ENCODE measurements at regions not wholly inside any gene's neighbourhood (a gene's known extent, or its start where the extent isn't known, plus 50 kb on each side); places are given as distances from the start of the nearest gene placed in this dataset.

- DNase-seq (ENCODE audit: low read depth in 4 of 4, low spot score in 1 of 4) = no peak
These were observed 111.0 kb downstream of the IRX5 start for GRCh38 chr16:55041540-55042234.

- no peak for DNase-seq (ENCODE audit: low read depth in 4 of 4, low spot score in 1 of 4)
These were observed 112.1 kb downstream of the IRX5 start for GRCh38 chr16:55042556-55043432.

- DNase-seq (ENCODE audit: low read depth in 4 of 4, low spot score in 1 of 4) = no peak
These were observed 112.8 kb downstream of the IRX5 start for GRCh38 chr16:55043499-55043898.

- no peak for DNase-seq (ENCODE audit: low read depth in 4 of 4, low spot score in 1 of 4)
These were observed 113.7 kb downstream of the IRX5 start for GRCh38 chr16:55044201-55044975.

GRCh38 chr16:55045329-55045728 is 114.7 kb downstream of the IRX5 start:
- DNase-seq (ENCODE audit: low read depth in 4 of 4, low spot score in 1 of 4) = no peak

GRCh38 chr16:55045756-55046460 is 115.2 kb downstream of the IRX5 start:
- DNase-seq (ENCODE audit: low read depth in 4 of 4, low spot score in 1 of 4) = no peak

DNA sequence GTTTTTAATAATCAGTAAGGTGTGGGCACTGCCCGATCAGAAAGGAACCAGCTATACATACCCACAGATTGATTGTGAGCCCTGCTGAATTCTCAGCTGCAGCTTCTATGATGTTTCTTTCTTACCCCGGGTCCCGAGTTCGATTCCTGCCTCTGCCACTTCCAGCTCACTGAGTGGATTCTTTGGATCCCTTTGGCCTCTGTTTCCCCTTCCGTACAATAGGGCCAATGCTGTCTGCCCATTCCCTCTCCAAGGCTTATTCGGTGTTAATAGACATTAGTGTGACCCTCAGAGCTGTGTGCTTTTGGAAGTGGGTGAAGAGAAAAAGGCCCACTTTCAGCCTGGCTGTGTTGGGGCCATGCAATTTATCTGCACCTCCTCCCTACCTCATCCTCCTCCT is 115.8 kb downstream of the IRX5 start:
- no peak for DNase-seq (ENCODE audit: low read depth in 4 of 4, low spot score in 1 of 4)

DNA sequence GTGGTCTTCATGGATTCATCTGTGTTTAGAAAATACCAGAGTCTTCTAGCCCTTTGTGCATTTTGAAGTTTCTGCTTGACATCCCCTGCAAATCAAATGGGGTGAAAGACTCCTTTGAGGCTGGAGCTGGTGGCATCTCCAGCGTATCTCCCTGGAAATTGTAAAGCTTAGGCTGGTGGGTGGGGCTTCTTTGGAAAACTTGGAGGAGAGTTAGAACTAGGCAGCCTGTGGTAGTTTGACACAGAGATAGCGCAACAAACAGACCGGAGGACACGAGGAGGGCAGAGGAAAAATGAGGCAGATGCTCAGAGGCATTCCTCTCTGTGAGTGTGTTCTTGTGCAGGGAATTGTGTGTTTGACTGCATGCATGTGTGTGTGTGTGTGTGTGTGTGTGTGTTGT is 116.3 kb downstream of the IRX5 start:
- DNase-seq (ENCODE audit: low read depth in 4 of 4, low spot score in 1 of 4) = no peak

DNA sequence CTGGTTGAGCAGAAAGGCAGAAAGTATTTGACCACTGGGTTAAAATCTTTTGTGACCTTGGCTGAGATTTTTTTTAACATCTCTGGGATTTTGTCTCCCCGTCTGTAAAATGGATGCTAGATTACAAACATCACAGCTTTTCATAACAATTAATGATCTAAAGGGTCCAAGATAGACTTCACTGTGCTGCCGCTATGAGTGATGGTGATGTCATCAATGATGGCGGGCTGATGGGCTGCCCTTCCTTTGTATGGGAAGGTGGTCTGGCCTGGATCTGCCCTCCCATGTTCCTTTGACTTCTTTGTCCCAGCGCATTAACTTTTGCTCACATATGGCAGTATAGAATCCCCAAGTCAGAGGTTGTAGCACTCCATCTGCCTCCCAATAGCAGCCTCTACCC is 116.7 kb downstream of the IRX5 start:
- DNase-seq (ENCODE audit: low read depth in 4 of 4, low spot score in 1 of 4) = no peak

DNA sequence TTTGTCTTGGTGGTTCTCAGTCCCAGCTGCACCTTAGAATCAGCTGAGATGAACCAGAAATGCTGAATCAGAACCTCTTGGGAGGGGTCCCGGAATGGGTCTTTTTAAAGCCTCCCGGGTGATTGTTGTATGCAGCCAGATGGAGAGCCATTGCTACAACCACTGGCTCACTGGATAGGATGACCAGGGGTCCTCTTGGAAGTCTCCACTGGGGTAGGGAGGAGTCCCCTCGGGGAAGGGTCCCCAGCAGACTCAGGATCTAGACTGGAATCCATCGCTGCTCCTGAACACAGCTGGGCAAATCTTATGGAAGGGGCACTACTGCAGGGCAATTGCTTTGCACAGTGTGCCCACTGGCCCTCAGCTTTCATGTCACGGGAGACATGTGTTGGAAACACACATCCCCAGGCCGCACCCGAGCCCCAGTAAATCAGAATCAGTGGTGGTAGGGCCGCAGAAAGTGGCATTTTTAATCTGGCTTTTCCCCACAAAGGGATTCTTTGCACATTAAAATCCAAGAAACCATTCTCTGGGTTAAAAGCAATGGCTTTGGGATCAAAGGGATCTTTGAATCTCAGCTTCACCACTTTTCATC is 117.3 kb downstream of the IRX5 start:
- DNase-seq (ENCODE audit: low read depth in 4 of 4, low spot score in 1 of 4) = no peak

- DNase-seq (ENCODE audit: low read depth in 4 of 4, low spot score in 1 of 4) = no peak
These were observed 118.1 kb downstream of the IRX5 start for GRCh38 chr16:55048745-55049144.

- DNase-seq (ENCODE audit: low read depth in 4 of 4, low spot score in 1 of 4) = no peak
These were observed 121.1 kb downstream of the IRX5 start for GRCh38 chr16:55051571-55052347.

GRCh38 chr16:55052348-55052734 is 121.7 kb downstream of the IRX5 start:
- DNase-seq (ENCODE audit: low read depth in 4 of 4, low spot score in 1 of 4) = no peak

DNA sequence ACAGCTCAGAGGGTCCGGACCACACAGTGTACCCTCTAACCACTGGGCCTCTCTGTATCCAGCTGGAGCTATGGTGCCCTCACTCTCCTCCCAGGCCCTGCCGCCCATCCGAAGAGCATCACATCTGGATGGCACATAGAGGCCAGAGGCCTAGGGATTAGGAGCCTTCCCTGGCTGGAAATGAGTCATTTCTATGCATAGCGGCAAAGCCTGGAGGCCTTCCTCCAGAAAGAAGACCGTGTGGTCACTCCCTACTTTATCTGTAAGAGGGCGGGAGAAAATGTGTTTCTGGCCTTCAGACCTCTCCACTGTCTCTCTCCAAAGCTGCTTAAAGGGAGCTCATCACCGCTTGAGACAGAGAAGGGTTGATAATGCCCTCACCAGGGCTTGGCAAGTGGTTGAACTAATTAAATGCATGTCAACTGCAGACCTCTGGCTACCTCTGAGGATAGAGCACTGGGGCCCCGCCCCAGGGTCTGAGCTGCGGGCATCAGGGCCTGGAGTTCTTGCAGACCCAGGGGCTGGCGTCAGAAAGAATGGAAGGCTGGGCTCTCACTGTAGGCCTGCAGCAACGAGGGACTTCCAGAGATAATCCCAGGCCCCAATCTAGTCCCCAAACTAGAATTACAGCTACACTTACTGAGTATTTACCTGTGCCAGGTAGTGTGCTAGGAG is 122.2 kb downstream of the IRX5 start:
- DNase-seq (ENCODE audit: low read depth in 4 of 4, low spot score in 1 of 4) = no peak

DNA sequence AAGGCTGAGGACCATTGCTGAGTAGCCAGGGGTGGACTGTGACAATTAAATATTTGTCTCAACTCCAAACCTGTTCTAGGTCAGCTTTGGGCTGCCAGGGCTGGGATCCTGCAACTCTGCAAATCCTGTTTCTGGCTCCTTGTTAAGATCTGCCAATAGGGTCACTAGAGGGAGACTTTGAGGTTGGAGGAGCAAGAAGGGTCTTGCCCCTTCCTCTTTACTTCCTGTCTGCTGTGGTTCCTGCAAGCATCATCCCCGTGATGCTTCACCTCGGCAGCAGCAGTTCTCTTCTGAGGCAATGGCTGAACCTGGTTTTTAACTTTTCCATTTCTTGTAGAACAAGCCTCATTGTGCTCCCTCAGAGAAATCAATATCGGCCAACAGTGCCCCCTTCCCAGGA is 124.6 kb downstream of the IRX5 start:
- DNase-seq (ENCODE audit: low read depth in 4 of 4, low spot score in 1 of 4) = no peak

DNA sequence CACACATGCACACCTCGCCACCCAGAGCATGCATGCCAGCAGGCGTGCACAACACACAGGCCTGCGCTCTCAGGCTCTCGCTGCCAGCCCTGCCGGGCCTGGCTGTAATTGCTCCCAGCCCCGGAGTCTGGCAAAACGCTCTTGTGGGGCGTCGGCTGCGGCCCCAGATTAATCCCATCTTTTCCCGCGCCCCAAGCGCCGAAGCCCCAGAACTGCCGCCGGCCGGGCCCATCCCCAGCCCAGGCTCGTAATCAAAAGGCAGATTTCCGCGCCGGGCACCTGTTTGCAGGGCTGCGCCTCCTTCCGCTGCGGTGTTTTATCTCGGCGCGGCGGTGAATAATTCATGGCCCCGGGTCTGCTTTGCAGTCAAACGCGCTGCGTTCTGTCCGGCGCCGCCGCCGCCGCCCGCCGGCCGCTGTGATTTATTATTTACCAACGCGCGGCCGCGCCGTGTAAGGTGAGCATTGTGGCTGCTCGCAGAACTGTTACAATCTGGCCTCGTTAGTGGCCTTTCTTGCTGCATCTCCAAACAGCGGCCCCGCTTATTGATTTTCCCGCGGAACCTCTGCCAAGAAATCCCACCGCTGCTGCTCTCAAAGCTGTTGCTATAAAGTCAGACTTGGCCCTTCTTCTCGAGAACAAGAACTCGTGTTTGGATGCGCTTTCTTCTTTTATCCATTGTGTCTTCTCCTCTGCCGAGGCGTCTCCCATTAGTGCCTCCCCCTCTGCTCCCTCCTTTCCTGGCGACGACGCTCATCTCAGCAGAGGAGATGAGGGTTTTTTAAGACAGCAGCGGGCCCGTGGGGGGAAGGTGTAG is 126.1 kb downstream of the IRX5 start:
- no peak for DNase-seq (ENCODE audit: low read depth in 4 of 4, low spot score in 1 of 4)

DNA sequence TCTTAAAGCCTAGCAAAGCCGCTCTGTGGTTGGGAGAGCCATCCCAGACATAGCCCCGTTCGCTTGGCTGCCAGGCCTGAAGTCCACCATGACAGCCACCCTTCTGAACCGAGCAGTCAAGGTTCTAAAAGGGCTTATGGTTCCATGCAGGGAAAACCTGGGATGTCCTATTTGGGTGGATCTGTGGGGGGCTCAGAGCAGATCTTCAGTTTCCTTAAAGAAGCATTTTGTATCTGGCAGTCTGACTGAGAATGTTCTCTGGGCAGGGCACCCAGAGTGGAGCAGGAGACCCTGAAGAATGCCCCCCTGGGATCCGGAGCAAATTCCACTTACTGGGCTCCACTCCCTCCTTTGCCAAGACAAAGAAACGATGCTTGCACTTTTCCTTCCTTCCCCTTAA is 127.2 kb downstream of the IRX5 start:
- no peak for DNase-seq (ENCODE audit: low read depth in 4 of 4, low spot score in 1 of 4)

DNA sequence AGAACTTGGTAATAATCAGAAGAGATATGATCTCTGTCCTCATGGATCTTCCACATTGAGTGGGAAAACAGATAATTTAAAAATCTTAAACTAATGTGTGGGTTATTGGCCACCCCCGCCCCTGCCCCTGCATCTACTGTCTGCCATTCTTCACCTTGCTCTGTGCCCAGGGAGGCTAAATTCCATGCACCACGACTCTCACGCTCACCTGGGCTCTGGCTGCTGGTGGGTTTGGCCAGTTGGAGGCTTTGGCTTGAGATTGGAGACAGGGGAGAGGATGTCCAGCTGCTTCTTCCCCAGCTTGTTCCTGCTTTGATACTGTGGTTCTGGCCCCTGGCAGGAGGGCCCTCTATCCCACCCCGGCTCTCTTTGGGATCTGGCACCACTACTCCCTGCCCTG is 127.9 kb downstream of the IRX5 start:
- DNase-seq (ENCODE audit: low read depth in 4 of 4, low spot score in 1 of 4) = no peak

DNA sequence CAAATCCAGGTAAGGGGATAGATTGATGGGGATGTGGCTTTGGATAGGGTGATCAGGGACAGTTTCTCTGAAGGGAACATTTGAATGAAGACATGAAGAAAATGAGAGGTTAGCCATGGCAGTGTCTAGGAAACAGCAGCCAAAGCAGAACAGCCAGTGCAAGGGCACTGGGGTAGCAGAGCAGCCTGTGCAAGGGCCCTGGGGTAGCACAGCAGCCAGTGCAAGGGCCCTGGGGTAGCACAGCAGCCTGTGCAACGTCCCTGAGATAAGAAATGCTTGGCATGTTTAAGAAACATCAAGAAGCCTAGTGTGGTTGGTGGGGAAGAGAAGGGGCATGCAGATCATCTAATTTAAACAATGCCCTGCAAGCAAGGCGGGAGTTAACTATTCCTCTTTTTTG is 128.5 kb downstream of the IRX5 start:
- no peak for DNase-seq (ENCODE audit: low read depth in 4 of 4, low spot score in 1 of 4)
